HCT116 (cell line): ENCODE measurements at regions not wholly inside any gene's neighbourhood (a gene's known extent, or its start where the extent isn't known, plus 50 kb on each side); places are given as distances from the start of the nearest gene placed in this dataset.

Experiments
- EGR1 ChIP-seq: IDR thresholded peaks from 2 replicates; pipeline ENCODE4 v1.6.1; 2012; ENCODE audit warnings: low read depth
- EZH2phosphoT487 ChIP-seq: fragments of 200-600 bp; IDR thresholded peaks from 2 replicates; pipeline ENCODE4 v1.6.1; 2018; ENCODE audit warnings: antibody characterized with exemption, borderline replicate concordance
- MAX ChIP-seq: IDR thresholded peaks from 2 replicates; pipeline ENCODE4 v1.6.1; 2012
- POLR2A ChIP-seq: IDR thresholded peaks from 2 replicates; pipeline ENCODE4 v1.7.0; 2011; ENCODE audit warnings: borderline replicate concordance; ENCODE audit not compliant: insufficient read depth, insufficient read length; ENCODE audit errors: extremely low read depth
- RAD21 ChIP-seq: IDR thresholded peaks from 2 replicates; pipeline ENCODE4 v1.6.1; 2012; ENCODE audit warnings: low read depth, mild to moderate bottlenecking
- YY1 ChIP-seq: IDR thresholded peaks from 2 replicates; pipeline ENCODE4 v1.6.1; 2011; ENCODE audit warnings: low read length, low read depth, moderate library complexity, mild to moderate bottlenecking; ENCODE audit not compliant: insufficient replicate concordance; ENCODE audit errors: extremely low read depth
- ZNF274 ChIP-seq: fragments of 200-500 bp; sonication (Bioruptor generic); IDR thresholded peaks from 2 replicates; pipeline ENCODE4 v1.6.1; 2014; ENCODE audit warnings: mild to moderate bottlenecking, low read depth, low read length, inconsistent platforms
- TF ChIP-seq, protein P1 (sequence below), 3 experiments: fragments of 200-600 bp in 1 of 3; sonication (generic) in 1 of 3; IDR thresholded peaks in 2 of 3; conservative IDR thresholded peaks in 1 of 3; 2 replicates each; pipeline ENCODE4 v1.5.1; 2012 to 2017; ENCODE audit warnings: low read depth in 2 of 3, low read length in 2 of 3, antibody characterized with exemption in 1 of 3, borderline replicate concordance in 1 of 3, control low read depth in 1 of 3, mild to moderate bottlenecking in 1 of 3, mixed read lengths in 1 of 3, mixed run types in 1 of 3, moderate library complexity in 1 of 3; ENCODE audit not compliant: insufficient read depth in 1 of 3

GRCh38 chr1:238319957-238320356 lies 429.2 kb upstream of the ZP4 start:
- TF ChIP-seq, protein P1, sequence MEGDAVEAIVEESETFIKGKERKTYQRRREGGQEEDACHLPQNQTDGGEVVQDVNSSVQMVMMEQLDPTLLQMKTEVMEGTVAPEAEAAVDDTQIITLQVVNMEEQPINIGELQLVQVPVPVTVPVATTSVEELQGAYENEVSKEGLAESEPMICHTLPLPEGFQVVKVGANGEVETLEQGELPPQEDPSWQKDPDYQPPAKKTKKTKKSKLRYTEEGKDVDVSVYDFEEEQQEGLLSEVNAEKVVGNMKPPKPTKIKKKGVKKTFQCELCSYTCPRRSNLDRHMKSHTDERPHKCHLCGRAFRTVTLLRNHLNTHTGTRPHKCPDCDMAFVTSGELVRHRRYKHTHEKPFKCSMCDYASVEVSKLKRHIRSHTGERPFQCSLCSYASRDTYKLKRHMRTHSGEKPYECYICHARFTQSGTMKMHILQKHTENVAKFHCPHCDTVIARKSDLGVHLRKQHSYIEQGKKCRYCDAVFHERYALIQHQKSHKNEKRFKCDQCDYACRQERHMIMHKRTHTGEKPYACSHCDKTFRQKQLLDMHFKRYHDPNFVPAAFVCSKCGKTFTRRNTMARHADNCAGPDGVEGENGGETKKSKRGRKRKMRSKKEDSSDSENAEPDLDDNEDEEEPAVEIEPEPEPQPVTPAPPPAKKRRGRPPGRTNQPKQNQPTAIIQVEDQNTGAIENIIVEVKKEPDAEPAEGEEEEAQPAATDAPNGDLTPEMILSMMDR (IDR thresholded peaks at IDR 0.05 in 2 of 3, conservative IDR thresholded peaks at IDR 0.05 in 1 of 3; ENCODE audit: borderline replicate concordance in 1 of 3, insufficient read depth in 1 of 3, low read depth in 2 of 3, low read length in 2 of 3): no peak
- TF ChIP-seq EGR1 (no peak), YY1 (no peak), ZNF274 (no peak), POLR2A (no peak), MAX (no peak), EZH2phosphoT487 (no peak), RAD21 (no peak)
